ENCODE measurements at regions not wholly inside any gene's neighbourhood (a gene's known extent, or its start where the extent isn't known, plus 50 kb on each side); places are given as distances from the start of the nearest gene placed in this dataset.
"Not testable (repeated sequence)": the region's sequence is repeated elsewhere in the genome, so short reads cannot be mapped to it uniquely, and the experiment has no call there.

DNA sequence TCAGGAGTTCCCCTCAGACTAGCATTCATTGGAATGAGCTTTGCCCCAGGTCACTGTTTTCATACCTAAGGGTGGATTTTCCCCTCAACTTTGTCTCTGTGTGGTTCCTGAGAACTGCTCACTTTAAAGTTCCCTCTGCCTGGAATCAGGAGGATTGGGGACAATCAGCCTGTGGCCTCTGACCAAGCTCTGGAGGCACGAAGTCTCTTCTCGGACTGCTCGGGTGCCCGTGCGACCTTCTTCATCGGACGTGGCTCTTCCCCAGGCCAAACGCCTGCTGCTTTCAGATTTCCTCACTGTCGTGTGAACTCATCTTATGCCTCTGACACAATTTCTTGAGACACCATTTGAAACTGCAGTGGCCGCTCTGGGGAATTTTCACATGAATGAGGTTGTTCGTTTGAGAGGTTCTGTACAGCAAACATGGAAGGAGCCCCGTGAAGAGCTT is 153.7 kb upstream of the PZP start:
- no TSS peak for BruUV-seq (replicated peaks)
- POLR2A ChIA-PET, result interaction anchor here (1.0 to 2.7 kb wide), 4 partner anchors 9 to 17 kb away, joined by 3 to 7 read pairs (median 4); no protein-coding TSS in a partner anchor
- no peak for DNase-seq (ENCODE audit: low spot score)
- CTCF ChIA-PET (ENCODE audit: unreplicated experiment), result no interaction called here
- Histone ChIP-seq H3K4me2 (ENCODE audit: low read length) (no peak overlapping the region), H3K36me3 (ENCODE audit: insufficient read depth, low read length) (no peaks in the 10 kb centered on the region; the same call in 1 of the 2 replicates), H3K9me2 (ENCODE audit: insufficient read depth, low read length) (no peaks in the 10 kb centered on the region), H3K9me3 (ENCODE audit: low read length) (no peaks in the 10 kb centered on the region), H3K4me1 (ENCODE audit: insufficient read depth, low read length, poor library complexity, severe bottlenecking) (peaks cover 8% of the 10 kb centered on the region), H3K4me3 (ENCODE audit: low read depth, low read length, poor library complexity, severe bottlenecking) (no peak overlapping the region), H4K20me1 (ENCODE audit: insufficient read depth, low read length) (no peaks in the 10 kb centered on the region), H3K79me2 (ENCODE audit: insufficient read depth, low read depth, low read length) (no peaks in the 10 kb centered on the region), H3K27ac (ENCODE audit: low read depth, low read length, poor library complexity, severe bottlenecking) (no peak overlapping the region), H2AFZ (ENCODE audit: low read length) (no peak overlapping the region)
- TF ChIP-seq CTCF (conservative IDR thresholded peaks at IDR 0.05; ENCODE audit: low read length) (no peak), EZH2phosphoT487 (IDR thresholded peaks at IDR 0.05; ENCODE audit: borderline replicate concordance, low read depth, low read length) (no peak)
- intact Hi-C loops (cut with micrococcal nuclease; ENCODE audit: unreplicated experiment), result no loop called here

GRCh38 chr12:9354009-9354754 is 146.0 kb upstream of the PZP start:
- H3K4me3 ChIP-seq (ENCODE audit: low read depth, low read length, poor library complexity, severe bottlenecking); H3K27ac ChIP-seq (ENCODE audit: low read depth, low read length, poor library complexity, severe bottlenecking); CTCF ChIA-PET (ENCODE audit: unreplicated experiment); H2AFZ ChIP-seq (ENCODE audit: low read length); H3K4me1 ChIP-seq (ENCODE audit: insufficient read depth, low read length, poor library complexity, severe bottlenecking); H3K9me2 ChIP-seq (ENCODE audit: insufficient read depth, low read length); BruUV-seq (replicated peaks); H3K79me2 ChIP-seq (ENCODE audit: insufficient read depth, low read depth, low read length); H3K4me2 ChIP-seq (ENCODE audit: low read length); H4K20me1 ChIP-seq (ENCODE audit: insufficient read depth, low read length); POLR2A ChIA-PET; intact Hi-C loops (cut with micrococcal nuclease; ENCODE audit: unreplicated experiment); DNase-seq (ENCODE audit: low spot score); H3K36me3 ChIP-seq (ENCODE audit: insufficient read depth, low read length): not testable (repeated sequence)
- H3K9me3 ChIP-seq (ENCODE audit: low read length), result 0 out of 2 replicates have a peak, but pooled peaks cover 11% of the 10 kb centered on the region

- Histone ChIP-seq H3K27ac (ENCODE audit: low read depth, low read length, poor library complexity, severe bottlenecking) (no peak overlapping the region), H3K4me2 (ENCODE audit: low read length) (no peak overlapping the region), H3K4me1 (ENCODE audit: insufficient read depth, low read length, poor library complexity, severe bottlenecking) (no peaks in the 10 kb centered on the region), H3K79me2 (ENCODE audit: insufficient read depth, low read depth, low read length) (no peaks in the 10 kb centered on the region), H3K4me3 (ENCODE audit: low read depth, low read length, poor library complexity, severe bottlenecking) (no peak overlapping the region), H2AFZ (ENCODE audit: low read length) (no peak overlapping the region), H3K36me3 (ENCODE audit: insufficient read depth, low read length) (no peaks in the 10 kb centered on the region; the same call in 1 of the 2 replicates), H3K9me3 (ENCODE audit: low read length) (0 out of 2 replicates have a peak, but pooled peaks cover 11% of the 10 kb centered on the region), H4K20me1 (ENCODE audit: insufficient read depth, low read length) (no peaks in the 10 kb centered on the region), H3K9me2 (ENCODE audit: insufficient read depth, low read length) (no peaks in the 10 kb centered on the region)
- no TSS peak for BruUV-seq (replicated peaks)
- no peak for TF ChIP-seq CTCF (conservative IDR thresholded peaks at IDR 0.05; ENCODE audit: low read length)
- no peak for TF ChIP-seq EZH2phosphoT487 (IDR thresholded peaks at IDR 0.05; ENCODE audit: borderline replicate concordance, low read depth, low read length)
- POLR2A ChIA-PET, result no interaction called here
- CTCF ChIA-PET (ENCODE audit: unreplicated experiment), result interaction anchor here (0.6 kb wide), 1 partner anchor 218 kb away, joined by 3 read pairs; no protein-coding TSS in a partner anchor
- intact Hi-C loops (cut with micrococcal nuclease; ENCODE audit: unreplicated experiment), result no loop called here
- no peak for DNase-seq (ENCODE audit: low spot score)
Observed at GRCh38 chr12:9351136-9351535, 142.9 kb upstream of the PZP start.
